Panc1 (cell line): ENCODE measurements at regions not wholly inside any gene's neighbourhood (a gene's known extent, or its start where the extent isn't known, plus 50 kb on each side); places are given as distances from the start of the nearest gene placed in this dataset.

ENCODE experiments used
- ATAC-seq: fragments of 200-7000 bp; cut with Tn5 transposase; 2 replicates; pipeline ENCODE4 v1.9.1; 2020; ENCODE audit warnings: mild to moderate bottlenecking, moderate library complexity
- BruUV-seq: library from RNA; stranded (reverse); fragments of 400-500 nt; replicated peaks from 2 replicates; lab custom pipeline; 2021; lab: Mats Ljungman, UMichigan
- CTCF ChIA-PET: fragments of 300-600 bp; sonication (Branson Sonifier 250); formaldehyde crosslinking; loops from one replicate; lab custom pipeline; 2022; ENCODE audit warnings: antibody characterized with exemption; lab: Charles Lee
- POLR2A ChIA-PET: fragments of 300-600 bp; sonication (Branson Sonifier 250); formaldehyde crosslinking; loops from one replicate; lab custom pipeline; 2022; ENCODE audit warnings: antibody characterized with exemption; lab: Charles Lee
- DNase-seq: peaks from one replicate; pipeline ENCODE4 v3.0.0-alpha.2; 2010; ENCODE audit warnings: low read depth, low spot score
- H3K27ac ChIP-seq: 2 replicates; pipeline ENCODE4 v1.5.1; 2011; ENCODE audit warnings: mild to moderate bottlenecking, low read length, inconsistent platforms
- H3K27me3 ChIP-seq: fragments of 200-500 bp; sonication (Bioruptor generic); 2 replicates; pipeline ENCODE4 v1.6.0; 2014; ENCODE audit warnings: low read length, inconsistent platforms; ENCODE audit not compliant: control insufficient read depth, insufficient read depth
- H3K36me3 ChIP-seq: fragments of 200-500 bp; sonication (Bioruptor generic); 2 replicates; pipeline ENCODE4 v1.5.1; 2014; ENCODE audit warnings: inconsistent platforms, mild to moderate bottlenecking, low read length, moderate library complexity; ENCODE audit not compliant: control insufficient read depth, insufficient read depth
- H3K4me1 ChIP-seq: 2 replicates; pipeline ENCODE4 v1.5.1; 2011; ENCODE audit warnings: inconsistent platforms, mild to moderate bottlenecking, low read length, moderate library complexity; ENCODE audit not compliant: control insufficient read depth, insufficient read depth
- H3K4me3 ChIP-seq, 2 experiments: 2 replicates each; pipeline ENCODE4 v1.5.1; 2011 to 2012; ENCODE audit warnings: low read depth in 2 of 2, low read length in 2 of 2, mild to moderate bottlenecking in 2 of 2, inconsistent platforms in 1 of 2, moderate library complexity in 1 of 2
- H3K9me3 ChIP-seq: fragments of 200-500 bp; sonication (Bioruptor generic); 2 replicates; pipeline ENCODE4 v1.5.1; 2014; ENCODE audit warnings: low read depth, mild to moderate bottlenecking, inconsistent platforms, low read length, moderate library complexity; ENCODE audit not compliant: control insufficient read depth, insufficient read depth
- POLR2AphosphoS5 ChIP-seq: IDR thresholded peaks from 2 replicates; pipeline ENCODE4 v1.6.1; 2012; ENCODE audit warnings: mild to moderate bottlenecking, low read depth, low read length, moderate library complexity
- SIN3A ChIP-seq: IDR thresholded peaks from 2 replicates; pipeline ENCODE4 v1.6.1; 2012; ENCODE audit warnings: low read depth, mild to moderate bottlenecking, low read length, moderate library complexity, borderline replicate concordance; ENCODE audit not compliant: insufficient read depth
- TCF7L2 ChIP-seq: IDR thresholded peaks from 2 replicates; pipeline ENCODE4 v1.6.1; 2011; ENCODE audit warnings: mild to moderate bottlenecking, low read depth, low read length, inconsistent platforms
- in situ Hi-C: cut with HindIII; loops from 2 replicates; pipeline ENCODE4 v1.10.0; 2016; ENCODE audit warnings: low sequenced_read_pairs, low pct_unique_long_range_greater_than_20kb
- intact Hi-C: fragments of 100-400 bp; cut with micrococcal nuclease; formaldehyde crosslinking; loops from one replicate; pipeline ENCODE4 v1.10.0; 2022; ENCODE audit not compliant: unreplicated experiment
- TF ChIP-seq, protein P1 (sequence below): fragments of 450-650 bp; IDR thresholded peaks from 2 replicates; pipeline ENCODE4 v1.5.1; 2017; ENCODE audit warnings: mild to moderate bottlenecking
- TF ChIP-seq, protein P2 (sequence below), 2 experiments: IDR thresholded peaks; 2 replicates each; pipeline ENCODE4 v1.6.1; 2011 to 2012; ENCODE audit warnings: low read depth in 2 of 2, control low read depth in 1 of 2, low read length in 1 of 2, mild to moderate bottlenecking in 1 of 2, moderate library complexity in 1 of 2; ENCODE audit not compliant: insufficient read depth in 1 of 2

DNA sequence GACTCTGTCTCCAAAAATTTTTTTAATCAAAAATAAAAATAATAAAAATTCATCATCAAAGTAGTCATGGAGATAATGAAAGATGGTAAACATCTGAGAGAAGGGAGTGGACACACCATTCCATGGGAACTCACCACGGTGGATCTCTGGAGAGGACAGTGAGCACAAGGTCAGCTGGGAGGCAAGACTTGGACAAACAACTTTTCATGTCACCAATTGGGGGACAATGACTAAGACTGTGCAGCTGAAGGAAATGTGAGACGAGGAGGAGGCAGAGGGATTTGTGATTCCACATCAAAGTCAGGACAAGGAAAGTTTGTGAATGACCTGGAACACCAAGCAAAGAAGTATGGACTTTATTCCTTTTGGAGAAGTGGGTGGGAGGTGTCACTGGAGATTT is 121.0 kb upstream of the SH3BP4 start:
- intact Hi-C loops: no loop called here
- CTCF ChIA-PET: no interaction called here
- BruUV-seq: no TSS peak

DNA sequence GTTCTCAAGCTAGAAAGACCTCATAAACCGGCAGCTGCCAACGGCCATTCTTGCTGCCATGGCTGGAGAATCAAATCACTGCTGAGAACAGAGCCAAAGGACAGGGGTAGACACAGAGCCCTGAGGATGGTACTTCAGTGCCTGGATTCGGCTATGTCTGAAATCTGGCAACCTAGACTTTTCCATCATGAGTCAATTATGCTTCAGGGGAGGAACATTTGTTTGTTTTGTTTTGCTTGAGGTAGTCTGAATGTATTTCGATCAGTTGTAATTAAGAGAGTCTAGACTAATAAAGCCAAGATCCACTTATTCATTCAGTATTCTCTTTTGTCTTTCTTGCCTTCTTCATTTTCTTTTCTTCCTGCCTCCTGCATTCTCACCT is 122.8 kb upstream of the SH3BP4 start:
- Histone ChIP-seq H3K27ac (no peak overlapping the region; the same call in 1 of the 2 replicates), H3K4me3 (no peak overlapping the region), H3K4me1 (no peaks in the 10 kb centered on the region), H3K27me3 (no peaks in the 10 kb centered on the region), H3K36me3 (no peaks in the 10 kb centered on the region), H3K9me3 (no peaks in the 10 kb centered on the region)
- ChIA-PET POLR2A (interaction anchor here (0.6 kb wide), 1 partner anchor 127 kb away, joined by 6 read pairs; no protein-coding TSS in a partner anchor), CTCF (no interaction called here)
- intact Hi-C loops: no loop called here
- no peak for ATAC-seq
- no TSS peak for BruUV-seq
- no peak for DNase-seq
- TF ChIP-seq SIN3A (no peak), TCF7L2 (no peak), POLR2AphosphoS5 (no peak)
- TF ChIP-seq, protein P1, sequence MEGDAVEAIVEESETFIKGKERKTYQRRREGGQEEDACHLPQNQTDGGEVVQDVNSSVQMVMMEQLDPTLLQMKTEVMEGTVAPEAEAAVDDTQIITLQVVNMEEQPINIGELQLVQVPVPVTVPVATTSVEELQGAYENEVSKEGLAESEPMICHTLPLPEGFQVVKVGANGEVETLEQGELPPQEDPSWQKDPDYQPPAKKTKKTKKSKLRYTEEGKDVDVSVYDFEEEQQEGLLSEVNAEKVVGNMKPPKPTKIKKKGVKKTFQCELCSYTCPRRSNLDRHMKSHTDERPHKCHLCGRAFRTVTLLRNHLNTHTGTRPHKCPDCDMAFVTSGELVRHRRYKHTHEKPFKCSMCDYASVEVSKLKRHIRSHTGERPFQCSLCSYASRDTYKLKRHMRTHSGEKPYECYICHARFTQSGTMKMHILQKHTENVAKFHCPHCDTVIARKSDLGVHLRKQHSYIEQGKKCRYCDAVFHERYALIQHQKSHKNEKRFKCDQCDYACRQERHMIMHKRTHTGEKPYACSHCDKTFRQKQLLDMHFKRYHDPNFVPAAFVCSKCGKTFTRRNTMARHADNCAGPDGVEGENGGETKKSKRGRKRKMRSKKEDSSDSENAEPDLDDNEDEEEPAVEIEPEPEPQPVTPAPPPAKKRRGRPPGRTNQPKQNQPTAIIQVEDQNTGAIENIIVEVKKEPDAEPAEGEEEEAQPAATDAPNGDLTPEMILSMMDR: no peak
- TF ChIP-seq, protein P2, sequence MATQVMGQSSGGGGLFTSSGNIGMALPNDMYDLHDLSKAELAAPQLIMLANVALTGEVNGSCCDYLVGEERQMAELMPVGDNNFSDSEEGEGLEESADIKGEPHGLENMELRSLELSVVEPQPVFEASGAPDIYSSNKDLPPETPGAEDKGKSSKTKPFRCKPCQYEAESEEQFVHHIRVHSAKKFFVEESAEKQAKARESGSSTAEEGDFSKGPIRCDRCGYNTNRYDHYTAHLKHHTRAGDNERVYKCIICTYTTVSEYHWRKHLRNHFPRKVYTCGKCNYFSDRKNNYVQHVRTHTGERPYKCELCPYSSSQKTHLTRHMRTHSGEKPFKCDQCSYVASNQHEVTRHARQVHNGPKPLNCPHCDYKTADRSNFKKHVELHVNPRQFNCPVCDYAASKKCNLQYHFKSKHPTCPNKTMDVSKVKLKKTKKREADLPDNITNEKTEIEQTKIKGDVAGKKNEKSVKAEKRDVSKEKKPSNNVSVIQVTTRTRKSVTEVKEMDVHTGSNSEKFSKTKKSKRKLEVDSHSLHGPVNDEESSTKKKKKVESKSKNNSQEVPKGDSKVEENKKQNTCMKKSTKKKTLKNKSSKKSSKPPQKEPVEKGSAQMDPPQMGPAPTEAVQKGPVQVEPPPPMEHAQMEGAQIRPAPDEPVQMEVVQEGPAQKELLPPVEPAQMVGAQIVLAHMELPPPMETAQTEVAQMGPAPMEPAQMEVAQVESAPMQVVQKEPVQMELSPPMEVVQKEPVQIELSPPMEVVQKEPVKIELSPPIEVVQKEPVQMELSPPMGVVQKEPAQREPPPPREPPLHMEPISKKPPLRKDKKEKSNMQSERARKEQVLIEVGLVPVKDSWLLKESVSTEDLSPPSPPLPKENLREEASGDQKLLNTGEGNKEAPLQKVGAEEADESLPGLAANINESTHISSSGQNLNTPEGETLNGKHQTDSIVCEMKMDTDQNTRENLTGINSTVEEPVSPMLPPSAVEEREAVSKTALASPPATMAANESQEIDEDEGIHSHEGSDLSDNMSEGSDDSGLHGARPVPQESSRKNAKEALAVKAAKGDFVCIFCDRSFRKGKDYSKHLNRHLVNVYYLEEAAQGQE (IDR thresholded peaks at IDR 0.05; ENCODE audit: insufficient read depth in 1 of 2, low read depth in 2 of 2, low read length in 1 of 2): no peak
- in situ Hi-C loops: no loop called here

More for the DNA sequence above, 121.0 kb upstream of the SH3BP4 start:
- peak overlapping the region; percentile 7; the same call in 1 of the 2 replicates for H3K27ac ChIP-seq
- POLR2A ChIA-PET: no interaction called here
- peaks cover 1% of the 10 kb centered on the region; the same call in 1 of the 2 replicates for H3K4me1 ChIP-seq
- no peak overlapping the region for H3K4me3 ChIP-seq
- in situ Hi-C loops: no loop called here
- H3K27me3 ChIP-seq: no peaks in the 10 kb centered on the region
- no peak for DNase-seq
- H3K9me3 ChIP-seq: no peaks in the 10 kb centered on the region
- ATAC-seq: no peak
- no peaks in the 10 kb centered on the region for H3K36me3 ChIP-seq
- TF ChIP-seq, protein P1: no peak
- TF ChIP-seq SIN3A (no peak), POLR2AphosphoS5 (no peak), TCF7L2 (no peak)
- TF ChIP-seq, protein P2 (IDR thresholded peaks at IDR 0.05; ENCODE audit: insufficient read depth in 1 of 2, low read depth in 2 of 2, low read length in 1 of 2): no peak
